ENCODE measurements at regions not wholly inside any gene's neighbourhood (a gene's known extent, or its start where the extent isn't known, plus 50 kb on each side); places are given as distances from the start of the nearest gene placed in this dataset.

DNA sequence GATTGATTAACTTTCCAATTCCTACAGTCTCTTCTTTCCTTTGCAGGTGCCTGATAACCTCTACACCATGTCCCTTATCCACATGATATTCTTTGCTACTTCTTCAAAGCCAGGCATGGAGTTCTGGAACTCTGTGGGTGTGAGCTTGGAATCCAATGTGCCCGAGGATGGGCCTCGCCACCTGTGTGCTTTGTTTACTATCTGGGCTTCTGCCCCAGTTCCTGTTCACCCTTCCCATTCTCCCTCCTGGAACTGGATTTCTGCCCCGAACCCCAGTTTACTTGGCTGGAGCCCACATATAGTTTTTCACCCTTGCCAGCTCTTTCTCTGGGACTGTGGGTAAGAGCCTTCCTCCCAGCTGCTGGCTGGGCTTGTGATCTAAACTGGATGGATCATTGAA lies 75.2 kb upstream of the AK4 start:
- TF ChIP-seq, protein P1, sequence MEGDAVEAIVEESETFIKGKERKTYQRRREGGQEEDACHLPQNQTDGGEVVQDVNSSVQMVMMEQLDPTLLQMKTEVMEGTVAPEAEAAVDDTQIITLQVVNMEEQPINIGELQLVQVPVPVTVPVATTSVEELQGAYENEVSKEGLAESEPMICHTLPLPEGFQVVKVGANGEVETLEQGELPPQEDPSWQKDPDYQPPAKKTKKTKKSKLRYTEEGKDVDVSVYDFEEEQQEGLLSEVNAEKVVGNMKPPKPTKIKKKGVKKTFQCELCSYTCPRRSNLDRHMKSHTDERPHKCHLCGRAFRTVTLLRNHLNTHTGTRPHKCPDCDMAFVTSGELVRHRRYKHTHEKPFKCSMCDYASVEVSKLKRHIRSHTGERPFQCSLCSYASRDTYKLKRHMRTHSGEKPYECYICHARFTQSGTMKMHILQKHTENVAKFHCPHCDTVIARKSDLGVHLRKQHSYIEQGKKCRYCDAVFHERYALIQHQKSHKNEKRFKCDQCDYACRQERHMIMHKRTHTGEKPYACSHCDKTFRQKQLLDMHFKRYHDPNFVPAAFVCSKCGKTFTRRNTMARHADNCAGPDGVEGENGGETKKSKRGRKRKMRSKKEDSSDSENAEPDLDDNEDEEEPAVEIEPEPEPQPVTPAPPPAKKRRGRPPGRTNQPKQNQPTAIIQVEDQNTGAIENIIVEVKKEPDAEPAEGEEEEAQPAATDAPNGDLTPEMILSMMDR (IDR thresholded peaks at IDR 0.05; ENCODE audit: low read depth, low read length): no peak
- no peak for TF ChIP-seq EZH2phosphoT487 (IDR thresholded peaks at IDR 0.05; ENCODE audit: low read depth)

All from OCI-LY3 (cell line).